ENCODE measurements at regions not wholly inside any gene's neighbourhood (a gene's known extent, or its start where the extent isn't known, plus 50 kb on each side); places are given as distances from the start of the nearest gene placed in this dataset.

- no peak for DNase-seq
These were observed 62.6 kb upstream of the HS6ST1 start for GRCh38 chr2:128380961-128381938.

GRCh38 chr2:128384446-128384845, 65.8 kb upstream of the HS6ST1 start:
- no peak for DNase-seq

GRCh38 chr2:128384956-128385355, 66.3 kb upstream of the HS6ST1 start:
- no peak for DNase-seq

DNA sequence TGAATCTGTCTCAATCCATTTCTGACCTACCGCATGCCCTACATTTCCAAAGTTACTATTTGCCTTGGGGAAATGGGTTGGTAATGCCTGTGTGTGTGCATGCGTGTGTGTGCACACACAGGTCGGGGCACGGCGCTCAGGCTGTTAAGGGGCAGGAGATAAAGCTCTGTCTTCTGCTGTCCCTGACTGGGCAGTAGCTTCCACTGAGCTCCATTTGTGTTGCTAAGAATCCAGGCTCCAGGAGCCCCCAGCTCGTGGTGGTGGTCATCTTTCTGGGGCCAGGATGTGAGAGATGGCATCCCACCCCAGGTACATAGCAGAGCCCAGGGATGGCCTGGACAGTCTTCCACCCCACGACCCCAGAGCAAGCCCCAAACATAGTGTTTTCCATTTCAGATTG, 66.7 kb upstream of the HS6ST1 start:
- no peak for DNase-seq

DNA sequence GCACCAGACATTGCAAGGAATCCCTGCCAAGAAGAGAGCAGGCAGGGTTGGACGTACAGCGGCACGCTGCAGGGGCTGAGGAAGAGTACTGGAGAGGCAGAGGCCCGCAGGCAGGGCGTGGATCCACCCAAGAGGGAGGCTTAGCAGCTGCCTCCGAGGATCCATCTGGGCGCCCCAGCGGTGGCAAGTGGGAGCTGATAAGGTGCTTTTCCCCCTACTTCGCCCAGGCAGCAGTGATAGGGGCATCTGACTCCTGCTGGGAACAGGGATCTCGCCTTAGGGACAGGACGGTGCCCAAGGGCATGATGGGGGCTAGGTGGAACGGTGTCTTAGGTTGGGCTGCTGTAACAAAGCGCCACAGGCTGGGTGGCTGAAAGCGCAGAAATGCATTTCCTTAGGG, 67.4 kb upstream of the HS6ST1 start:
- DNase-seq = no peak

- DNase-seq = no peak
These were observed 69.9 kb upstream of the HS6ST1 start for GRCh38 chr2:128388499-128388941.

- no peak for DNase-seq
These were observed 70.9 kb upstream of the HS6ST1 start for GRCh38 chr2:128389388-128390086.

DNA sequence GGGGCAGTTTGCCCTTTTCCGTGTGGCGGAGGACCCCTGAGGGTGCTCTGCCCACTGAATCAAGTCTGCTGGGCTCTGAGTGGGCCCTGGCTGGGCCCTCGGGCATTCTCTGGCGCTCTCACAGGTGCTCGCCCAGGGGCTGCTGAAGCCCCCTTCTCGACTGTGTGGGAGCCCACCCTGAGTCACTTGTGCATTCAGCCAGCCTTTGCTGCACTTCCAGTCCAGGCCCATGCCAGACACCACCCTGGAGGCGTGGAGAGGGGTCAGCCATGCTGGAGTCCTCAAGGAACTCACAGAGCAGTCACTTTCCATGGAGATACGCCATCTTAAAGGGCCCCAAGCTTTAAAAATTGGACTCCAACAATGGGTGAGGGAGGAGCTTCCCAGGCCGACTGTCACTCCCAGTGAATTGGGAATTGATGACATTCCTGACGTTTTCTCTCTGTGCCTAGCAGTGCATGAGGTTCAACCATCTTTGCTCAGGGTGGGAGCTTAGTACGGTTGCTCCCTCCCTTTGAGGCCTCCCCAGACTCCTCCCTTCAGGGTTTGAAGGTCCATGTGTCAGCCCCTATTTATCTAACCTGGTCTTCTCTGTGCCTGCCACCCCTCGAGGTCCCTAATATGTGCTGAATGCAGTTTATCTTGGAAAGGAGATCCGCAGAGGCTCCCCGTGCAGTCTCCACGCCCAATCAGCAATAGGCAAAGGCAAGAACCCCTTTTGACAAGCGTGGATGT, 71.8 kb upstream of the HS6ST1 start:
- no peak for DNase-seq

- DNase-seq = no peak
These were observed 72.4 kb upstream of the HS6ST1 start for GRCh38 chr2:128390991-128391630.

GRCh38 chr2:128391679-128392078, 73.0 kb upstream of the HS6ST1 start:
- no peak for DNase-seq

GRCh38 chr2:128392207-128392606, 73.5 kb upstream of the HS6ST1 start:
- no peak for DNase-seq

DNA sequence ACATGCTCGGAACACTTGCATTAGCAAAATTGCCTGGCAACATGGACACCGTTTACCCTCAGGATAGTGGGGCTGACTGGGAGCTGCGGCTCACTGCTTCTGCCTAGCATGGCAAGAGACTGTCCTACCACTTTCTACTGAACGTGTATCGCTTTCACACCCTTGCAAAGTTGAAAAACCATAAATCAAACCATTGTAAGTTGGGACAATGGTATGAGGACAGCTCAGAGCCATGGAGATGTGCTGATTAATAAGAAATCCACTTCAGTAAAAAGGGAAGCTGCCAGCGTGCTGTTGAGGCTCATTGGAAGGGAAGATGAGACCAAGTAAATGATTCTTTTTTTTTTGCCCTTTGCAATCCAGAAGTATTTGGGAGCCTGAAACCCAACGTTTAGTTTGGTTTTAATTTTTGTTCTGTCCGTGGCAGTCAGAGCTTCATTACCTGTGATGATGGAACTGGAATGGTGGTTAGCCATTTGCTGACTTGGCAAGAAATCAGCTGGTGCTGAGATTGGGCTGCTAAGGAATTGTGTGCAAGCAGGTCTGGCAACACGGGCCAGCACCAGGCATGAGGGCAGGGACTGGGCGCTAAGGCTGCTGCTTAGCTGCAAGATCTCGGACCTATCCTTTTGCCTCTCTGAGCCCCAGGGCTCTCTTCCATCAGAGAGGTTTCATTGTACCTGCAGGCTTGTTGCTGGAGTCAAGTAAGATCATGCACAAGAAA, 75.5 kb upstream of the HS6ST1 start:
- no peak for DNase-seq

DNA sequence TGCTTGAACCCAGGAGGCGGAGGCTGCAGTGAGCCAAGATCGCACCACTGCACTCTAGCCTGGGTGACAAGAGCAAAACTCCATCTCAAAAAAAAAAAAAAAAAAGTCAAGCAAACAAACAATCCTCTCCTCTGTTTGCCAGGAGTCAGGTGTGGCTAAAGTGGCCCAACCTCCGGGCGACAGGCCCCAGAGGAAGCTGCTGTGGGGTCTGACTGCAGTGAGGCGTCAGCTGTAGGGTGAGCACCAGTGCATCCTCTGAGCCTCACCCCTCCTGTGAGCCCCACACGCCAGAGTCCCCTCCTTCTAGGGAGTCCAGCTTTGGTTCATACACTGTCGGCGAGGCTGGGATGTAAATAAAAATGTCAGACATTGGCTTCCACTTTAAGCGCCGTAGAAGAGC, 76.5 kb upstream of the HS6ST1 start:
- DNase-seq = no peak

DNA sequence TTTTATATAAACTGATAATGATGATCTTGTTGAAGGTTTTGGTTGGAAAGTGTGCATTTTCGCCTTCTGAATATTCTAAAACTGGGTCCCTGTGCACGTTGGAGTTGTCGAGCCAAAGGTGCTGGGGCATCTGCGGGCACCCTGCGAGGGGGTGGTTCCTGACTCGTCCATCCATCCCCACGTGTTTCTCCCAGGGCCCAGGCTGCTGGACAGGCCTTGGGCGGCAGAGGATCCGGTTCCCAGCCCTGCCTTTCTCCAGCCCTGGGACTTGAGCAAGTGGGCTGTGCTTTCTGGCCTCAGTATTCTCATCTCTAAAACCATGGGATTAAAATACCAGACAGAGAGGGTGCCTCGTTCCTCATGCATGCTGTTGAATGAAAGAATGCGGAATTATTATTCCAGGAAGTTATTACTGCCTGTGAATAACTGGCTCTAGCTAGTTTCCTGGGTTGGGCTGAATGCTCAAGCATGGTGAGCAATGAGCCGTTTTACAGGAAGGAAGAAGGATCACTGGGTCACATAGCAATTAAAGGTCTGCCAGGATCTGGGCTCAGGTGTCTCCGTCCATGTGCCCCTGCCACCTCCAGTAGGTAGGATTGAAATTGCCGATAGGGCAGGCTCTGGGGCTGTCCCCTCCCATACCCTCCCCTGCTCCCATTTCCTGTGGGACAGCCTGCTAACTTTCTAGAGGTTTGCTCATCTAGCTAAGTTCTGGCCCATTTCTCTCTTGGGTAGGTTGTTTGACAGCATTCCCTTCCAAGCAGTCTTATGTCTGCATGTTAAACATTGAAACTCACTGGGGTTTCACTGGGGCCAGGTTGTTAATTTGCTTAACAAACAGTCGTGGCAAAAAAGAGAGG, 77.2 kb upstream of the HS6ST1 start:
- DNase-seq = no peak

- DNase-seq = no peak
These were observed 77.8 kb upstream of the HS6ST1 start for GRCh38 chr2:128396500-128396891.

GRCh38 chr2:128396946-128397345, 78.3 kb upstream of the HS6ST1 start:
- DNase-seq = no peak

- DNase-seq = no peak
These were observed 80.6 kb upstream of the HS6ST1 start for GRCh38 chr2:128399256-128399655.

DNA sequence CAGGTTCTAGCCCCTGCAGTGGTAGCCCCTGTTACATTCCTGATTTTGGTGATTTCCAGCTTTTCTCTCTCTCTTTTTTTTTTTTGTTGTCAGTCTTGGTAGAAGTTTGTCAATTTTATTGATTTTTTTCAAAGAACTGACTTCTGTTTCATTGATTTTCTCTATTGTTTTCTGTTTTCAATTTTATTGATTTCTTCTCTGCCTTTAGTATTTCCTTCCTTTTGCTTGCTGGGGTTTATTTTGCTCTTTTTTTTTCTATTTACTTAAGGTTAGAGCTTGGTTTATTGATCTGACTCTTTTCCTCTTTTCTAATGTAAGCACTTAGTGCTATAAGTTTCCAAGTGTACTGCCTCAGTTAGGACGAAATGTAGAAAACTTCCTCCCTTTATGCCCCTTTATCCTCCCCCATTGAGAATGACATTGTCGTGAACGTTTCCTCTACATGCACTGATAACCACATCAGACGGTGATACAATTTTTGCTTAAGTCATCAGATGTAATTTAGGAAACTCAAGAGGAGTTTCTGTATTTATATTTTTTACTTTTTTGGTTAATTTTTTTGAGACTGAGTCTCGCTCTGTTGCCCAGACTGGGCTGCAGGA, 81.1 kb upstream of the HS6ST1 start:
- no peak for DNase-seq

DNA sequence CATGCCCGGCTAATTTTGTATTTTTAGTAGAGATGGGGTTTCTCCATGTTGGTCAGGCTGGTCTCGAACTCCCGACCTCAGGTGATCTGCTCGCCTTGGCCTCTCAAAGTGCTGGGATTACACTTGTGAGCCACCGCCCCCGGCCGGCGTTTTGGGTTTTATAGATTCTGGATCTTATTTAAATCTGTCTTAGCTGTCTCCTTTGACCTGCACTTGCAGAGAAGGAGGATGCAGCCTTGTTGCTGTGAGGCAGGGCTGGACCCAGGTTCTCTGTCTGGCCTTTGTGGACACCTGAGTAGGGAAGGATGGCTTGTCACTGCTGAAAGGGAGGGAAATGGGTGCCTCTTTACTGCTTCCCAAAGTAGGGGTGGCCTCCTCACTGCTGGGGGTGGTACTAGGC, 83.0 kb upstream of the HS6ST1 start:
- DNase-seq = no peak

- no peak for DNase-seq
These were observed 84.4 kb upstream of the HS6ST1 start for GRCh38 chr2:128402911-128403670.

Measured in T1000 (cell line).